SW 1271 (cell line): ENCODE measurements at regions not wholly inside any gene's neighbourhood (a gene's known extent, or its start where the extent isn't known, plus 50 kb on each side); places are given as distances from the start of the nearest gene placed in this dataset.
"Not testable (repeated sequence)": the region's sequence is repeated elsewhere in the genome, so short reads cannot be mapped to it uniquely, and the experiment has no call there.

Experiments used
- DNase-seq, 2 experiments: peaks; one replicate each; lab custom pipeline; 2025; lab: John Stamatoyannopoulos, UW

GRCh38 chr11:116373104-116373944 lies 399.5 kb downstream of the BUD13 start:
- no peak for DNase-seq

GRCh38 chr11:116371146-116371545 lies 401.6 kb downstream of the BUD13 start:
- DNase-seq: no peak

GRCh38 chr11:116368784-116369183 lies 404.0 kb downstream of the BUD13 start:
- no peak for DNase-seq

- DNase-seq: no peak
These were observed 405.7 kb downstream of the BUD13 start for GRCh38 chr11:116366980-116367645.

- DNase-seq: no peak
These were observed 406.3 kb downstream of the BUD13 start for GRCh38 chr11:116366451-116366850.

- DNase-seq: not testable (repeated sequence)
These were observed 407.9 kb downstream of the BUD13 start for GRCh38 chr11:116364925-116365324.

- DNase-seq: no peak
These were observed 408.4 kb downstream of the BUD13 start for GRCh38 chr11:116364348-116364747.

GRCh38 chr11:116360221-116360941 lies 412.4 kb downstream of the BUD13 start:
- DNase-seq: no peak

- no peak for DNase-seq
These were observed 414.8 kb downstream of the BUD13 start for GRCh38 chr11:116357784-116358544.

GRCh38 chr11:116356451-116356850 lies 416.3 kb downstream of the BUD13 start:
- DNase-seq: no peak

- DNase-seq: no peak
These were observed 417.7 kb downstream of the BUD13 start for GRCh38 chr11:116355104-116355503.

- DNase-seq: no peak
These were observed 419.2 kb downstream of the BUD13 start for GRCh38 chr11:116353589-116353988.

- no peak for DNase-seq
These were observed 419.9 kb downstream of the BUD13 start for GRCh38 chr11:116352881-116353280.

- DNase-seq: no peak
These were observed 424.6 kb downstream of the BUD13 start for GRCh38 chr11:116348226-116348625.

- DNase-seq: no peak
These were observed 427.2 kb downstream of the BUD13 start for GRCh38 chr11:116345575-116345974.

- no peak for DNase-seq
These were observed 428.2 kb downstream of the BUD13 start for GRCh38 chr11:116344601-116345000.

GRCh38 chr11:116343270-116343669 lies 429.5 kb downstream of the BUD13 start:
- no peak for DNase-seq

- DNase-seq: no peak
These were observed 430.6 kb downstream of the BUD13 start for GRCh38 chr11:116342148-116342547.

- DNase-seq: no peak
These were observed 433.3 kb downstream of the BUD13 start for GRCh38 chr11:116339306-116340098.

- not testable (repeated sequence) for DNase-seq
These were observed 434.3 kb downstream of the BUD13 start for GRCh38 chr11:116338500-116338899.

- no peak for DNase-seq
These were observed 436.2 kb downstream of the BUD13 start for GRCh38 chr11:116336540-116336939.
